Urinary bladder (tissue), 2 donors: ENCODE measurements at regions not wholly inside any gene's neighbourhood (a gene's known extent, or its start where the extent isn't known, plus 50 kb on each side); places are given as distances from the start of the nearest gene placed in this dataset.

ENCODE experiments used
- DNase-seq: peaks from one replicate; pipeline ENCODE4 v3.0.0-alpha.2; 2015; ENCODE audit errors: extremely low spot score
- H3K27ac ChIP-seq: one replicate; pipeline ENCODE4 v1.5.1; 2013; ENCODE audit warnings: low read depth, mild to moderate bottlenecking, moderate library complexity
- H3K36me3 ChIP-seq: one replicate; pipeline ENCODE4 v1.6.1; 2013; ENCODE audit warnings: mild to moderate bottlenecking, moderate library complexity; ENCODE audit not compliant: insufficient read depth
- H3K4me1 ChIP-seq: one replicate; pipeline ENCODE4 v1.6.1; 2013; ENCODE audit warnings: mild to moderate bottlenecking, moderate library complexity; ENCODE audit not compliant: insufficient read depth
- H3K4me3 ChIP-seq: one replicate; pipeline ENCODE4 v1.5.1; 2013; ENCODE audit warnings: low read depth, low read length
- donor health status: healthy with polysubstance abuse.

- DNase-seq: no peak
- Histone ChIP-seq H3K4me3 (no peak overlapping the region), H3K4me1 (no peaks in the 10 kb centered on the region), H3K27ac (no peak overlapping the region), H3K36me3 (no peaks in the 10 kb centered on the region)
Observed at GRCh38 chr3:180860180-180860858, 52.2 kb upstream of the FXR1 start.
